Suprapubic skin (tissue), 4 donors: ENCODE measurements at regions not wholly inside any gene's neighbourhood (a gene's known extent, or its start where the extent isn't known, plus 50 kb on each side); places are given as distances from the start of the nearest gene placed in this dataset.

ENCODE experiments used
- DNase-seq, 2 donors: peaks; one replicate each; pipeline ENCODE4 v3.0.0-alpha.2; 2019; ENCODE audit warnings: low spot score in 2 of 2
- H3K27ac ChIP-seq: fragments of 200-600 bp; sonication (generic); one replicate; pipeline ENCODE4 v1.5.1; 2019
- H3K27me3 ChIP-seq: fragments of 200-600 bp; sonication (generic); one replicate; pipeline ENCODE4 v1.5.1; 2019
- H3K36me3 ChIP-seq: fragments of 200-600 bp; sonication (generic); one replicate; pipeline ENCODE4 v1.5.1; 2019
- H3K4me1 ChIP-seq: fragments of 200-600 bp; sonication (generic); one replicate; pipeline ENCODE4 v1.5.1; 2019
- H3K4me3 ChIP-seq: fragments of 200-600 bp; sonication (generic); one replicate; pipeline ENCODE4 v1.5.1; 2019; ENCODE audit warnings: mild to moderate bottlenecking
- H3K9me3 ChIP-seq: fragments of 200-600 bp; sonication (generic); one replicate; pipeline ENCODE4 v1.5.1; 2019
- CTCF ChIP-seq, 2 donors: fragments of 200-600 bp in 1 of 2; fragments of 450-650 bp in 1 of 2; sonication (generic) in 1 of 2; IDR thresholded peaks; one replicate each; pipeline ENCODE4 v1.5.1; 2016 to 2019; ENCODE audit warnings: antibody characterized with exemption in 2 of 2, mild to moderate bottlenecking in 1 of 2, moderate library complexity in 1 of 2
- EP300 ChIP-seq: sonication (generic); formaldehyde crosslinking; IDR thresholded peaks from one replicate; pipeline ENCODE4 v1.6.1; 2017; ENCODE audit warnings: antibody characterized with exemption
- POLR2A ChIP-seq, 2 donors: fragments of 450-650 bp; IDR thresholded peaks; one replicate each; pipeline ENCODE4 v1.6.1; 2017; ENCODE audit warnings: antibody characterized with exemption in 2 of 2, mild to moderate bottlenecking in 2 of 2, moderate library complexity in 2 of 2
- POLR2AphosphoS5 ChIP-seq, 3 donors: sonication (generic); formaldehyde crosslinking; IDR thresholded peaks; one replicate each; pipeline ENCODE4 v1.6.1; 2017; ENCODE audit warnings: antibody characterized with exemption in 3 of 3
- WGBS: methylation state at CpG from one replicate; pipeline ENCODE4 v1.1.5; 2018; 5-methylcytosine and 5-hydroxymethylcytosine counted together

DNA sequence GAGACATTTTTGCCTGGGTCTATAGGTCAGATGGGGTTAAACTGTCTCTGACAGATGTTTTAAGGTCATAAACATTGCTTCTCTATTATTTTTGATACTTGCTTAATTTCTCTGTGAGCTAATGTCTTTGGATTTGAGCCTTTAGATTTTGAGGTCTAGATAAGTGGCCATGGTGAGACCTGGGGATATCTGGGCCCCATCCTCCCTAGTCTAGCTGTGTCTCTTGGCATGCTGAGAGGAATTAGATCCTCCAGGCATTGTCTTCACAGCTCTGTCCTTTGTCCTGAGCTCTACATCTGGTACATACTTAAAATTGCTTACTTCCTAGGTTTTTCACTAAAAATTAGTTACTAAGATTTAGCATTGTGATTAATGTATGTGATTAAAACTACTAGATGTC is 265.0 kb upstream of the NPSR1 start:
- H3K27me3 ChIP-seq, result no peaks in the 10 kb centered on the region
- no peaks in the 10 kb centered on the region for H3K4me1 ChIP-seq
- DNase-seq, result no peak
- H3K4me3 ChIP-seq, result no peak overlapping the region
- no peaks in the 10 kb centered on the region for H3K36me3 ChIP-seq
- TF ChIP-seq POLR2A (IDR thresholded peaks at IDR 0.05), result no peak
- TF ChIP-seq EP300, result no peak
- TF ChIP-seq POLR2AphosphoS5 (IDR thresholded peaks at IDR 0.05), result no peak
- no peak for TF ChIP-seq CTCF (IDR thresholded peaks at IDR 0.05)
- no peaks in the 10 kb centered on the region for H3K9me3 ChIP-seq
- H3K27ac ChIP-seq, result no peak overlapping the region

GRCh38 chr7:34396437-34397064 is 261.5 kb upstream of the NPSR1 start:
- WGBS, result 82% methylated on average over 2 of the region's 2 CpGs
- Histone ChIP-seq H3K4me3 (no peak overlapping the region), H3K27ac (no peak overlapping the region), H3K9me3 (no peaks in the 10 kb centered on the region), H3K27me3 (no peaks in the 10 kb centered on the region), H3K4me1 (no peaks in the 10 kb centered on the region), H3K36me3 (no peaks in the 10 kb centered on the region)
- no peak for DNase-seq
- no peak for TF ChIP-seq CTCF (IDR thresholded peaks at IDR 0.05)
- no peak for TF ChIP-seq POLR2AphosphoS5 (IDR thresholded peaks at IDR 0.05)
- no peak for TF ChIP-seq EP300
- no peak for TF ChIP-seq POLR2A (IDR thresholded peaks at IDR 0.05)

DNA sequence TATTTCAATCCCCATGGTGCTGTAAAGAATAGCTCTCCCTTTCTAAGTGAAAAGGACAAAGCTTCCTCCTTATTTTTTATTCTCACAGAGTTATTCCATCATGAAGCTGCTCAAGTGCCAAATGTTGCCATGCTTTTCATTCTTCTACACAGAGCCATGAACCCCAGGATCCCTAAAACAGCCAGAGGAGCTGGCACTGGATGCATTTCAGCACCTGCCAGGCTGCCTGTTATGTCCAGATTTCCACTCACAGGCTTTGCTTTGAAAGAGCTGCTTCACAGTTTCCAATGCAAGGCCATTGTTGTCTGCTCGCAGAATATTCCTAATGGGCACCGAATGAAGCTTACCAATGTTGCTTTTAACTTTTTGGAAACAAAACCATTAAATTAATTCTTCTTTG is 256.2 kb upstream of the NPSR1 start:
- no peaks in the 10 kb centered on the region for H3K9me3 ChIP-seq
- TF ChIP-seq POLR2A (IDR thresholded peaks at IDR 0.05) (no peak), EP300 (no peak), CTCF (IDR thresholded peaks at IDR 0.05) (no peak), POLR2AphosphoS5 (IDR thresholded peaks at IDR 0.05) (no peak)
- no peaks in the 10 kb centered on the region for H3K27me3 ChIP-seq
- WGBS, result 94% methylated on average over 2 of the region's 2 CpGs
- no peaks in the 10 kb centered on the region for H3K4me1 ChIP-seq
- no peak overlapping the region for H3K4me3 ChIP-seq
- H3K27ac ChIP-seq, result no peak overlapping the region
- H3K36me3 ChIP-seq, result no peaks in the 10 kb centered on the region
- DNase-seq, result no peak

GRCh38 chr7:34406848-34407530 is 251.0 kb upstream of the NPSR1 start:
- 23% methylated on average over 5 of the region's 5 CpGs for whole genome bisulfite sequencing
- TF ChIP-seq EP300 (no peak), POLR2A (IDR thresholded peaks at IDR 0.05) (no peak), POLR2AphosphoS5 (IDR thresholded peaks at IDR 0.05) (no peak), CTCF (IDR thresholded peaks at IDR 0.05) (no peak)
- no peak for DNase-seq
- no peaks in the 10 kb centered on the region for H3K9me3 ChIP-seq
- H3K4me3 ChIP-seq, result no peak overlapping the region
- no peaks in the 10 kb centered on the region for H3K27me3 ChIP-seq
- no peaks in the 10 kb centered on the region for H3K4me1 ChIP-seq
- H3K27ac ChIP-seq, result no peak overlapping the region
- H3K36me3 ChIP-seq, result no peaks in the 10 kb centered on the region

GRCh38 chr7:34407586-34407985 is 250.4 kb upstream of the NPSR1 start:
- 54% methylated on average over 2 of the region's 2 CpGs for whole genome bisulfite sequencing
- no peaks in the 10 kb centered on the region for H3K36me3 ChIP-seq
- H3K27ac ChIP-seq, result no peak overlapping the region
- H3K4me1 ChIP-seq, result no peaks in the 10 kb centered on the region
- no peak overlapping the region for H3K4me3 ChIP-seq
- no peaks in the 10 kb centered on the region for H3K9me3 ChIP-seq
- H3K27me3 ChIP-seq, result no peaks in the 10 kb centered on the region
- DNase-seq, result no peak
- no peak for TF ChIP-seq CTCF (IDR thresholded peaks at IDR 0.05)
- no peak for TF ChIP-seq POLR2A (IDR thresholded peaks at IDR 0.05)
- no peak for TF ChIP-seq EP300
- TF ChIP-seq POLR2AphosphoS5 (IDR thresholded peaks at IDR 0.05), result no peak
